GM10248 (cell line): ENCODE measurements at regions not wholly inside any gene's neighbourhood (a gene's known extent, or its start where the extent isn't known, plus 50 kb on each side); places are given as distances from the start of the nearest gene placed in this dataset.

Source experiments
- CTCF ChIA-PET: fragments of 300-600 bp; sonication (Branson Sonifier 250); formaldehyde crosslinking; extraction: SDS; loops from one replicate; lab custom pipeline; 2021; ENCODE audit warnings: antibody characterized with exemption; lab: Yijun Ruan, JAX
- POLR2A ChIA-PET: fragments of 350-650 bp; sonication (Branson Sonifier 250); formaldehyde crosslinking; extraction: SDS; loops from one replicate; lab custom pipeline; 2020; ENCODE audit warnings: antibody characterized with exemption; lab: Yijun Ruan, JAX
- DNase-seq: peaks from one replicate; pipeline ENCODE4 v3.0.0; 2012; ENCODE audit errors: extremely low spot score
- TF ChIP-seq, protein P1 (sequence below): IDR thresholded peaks from 2 replicates; pipeline ENCODE4 v1.5.1; 2012; ENCODE audit warnings: mild to moderate bottlenecking, low read depth; ENCODE audit errors: extremely low read depth, missing control alignments, control extremely low read depth

DNA sequence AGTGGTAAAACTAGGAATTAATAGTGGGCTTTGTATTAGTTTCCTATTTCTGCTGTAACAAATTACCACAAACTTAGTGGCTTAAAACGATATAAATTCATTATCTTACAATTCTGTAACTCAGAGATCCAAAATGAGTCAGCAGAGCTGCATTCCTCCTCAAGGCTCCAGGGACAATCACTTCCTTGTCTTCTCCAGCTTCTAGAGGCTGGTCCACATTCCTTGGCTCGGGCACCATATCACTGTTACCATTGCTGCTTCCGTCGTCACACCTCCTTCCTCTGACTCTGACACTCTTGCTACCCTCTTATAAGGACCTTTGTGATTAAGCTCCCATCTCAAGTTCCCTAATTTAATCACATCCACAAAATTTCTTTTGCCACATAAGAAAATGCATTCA lies 567.8 kb upstream of the KLHL29 start:
- no peak for DNase-seq
- TF ChIP-seq, protein P1, sequence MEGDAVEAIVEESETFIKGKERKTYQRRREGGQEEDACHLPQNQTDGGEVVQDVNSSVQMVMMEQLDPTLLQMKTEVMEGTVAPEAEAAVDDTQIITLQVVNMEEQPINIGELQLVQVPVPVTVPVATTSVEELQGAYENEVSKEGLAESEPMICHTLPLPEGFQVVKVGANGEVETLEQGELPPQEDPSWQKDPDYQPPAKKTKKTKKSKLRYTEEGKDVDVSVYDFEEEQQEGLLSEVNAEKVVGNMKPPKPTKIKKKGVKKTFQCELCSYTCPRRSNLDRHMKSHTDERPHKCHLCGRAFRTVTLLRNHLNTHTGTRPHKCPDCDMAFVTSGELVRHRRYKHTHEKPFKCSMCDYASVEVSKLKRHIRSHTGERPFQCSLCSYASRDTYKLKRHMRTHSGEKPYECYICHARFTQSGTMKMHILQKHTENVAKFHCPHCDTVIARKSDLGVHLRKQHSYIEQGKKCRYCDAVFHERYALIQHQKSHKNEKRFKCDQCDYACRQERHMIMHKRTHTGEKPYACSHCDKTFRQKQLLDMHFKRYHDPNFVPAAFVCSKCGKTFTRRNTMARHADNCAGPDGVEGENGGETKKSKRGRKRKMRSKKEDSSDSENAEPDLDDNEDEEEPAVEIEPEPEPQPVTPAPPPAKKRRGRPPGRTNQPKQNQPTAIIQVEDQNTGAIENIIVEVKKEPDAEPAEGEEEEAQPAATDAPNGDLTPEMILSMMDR: no peak
- ChIA-PET POLR2A (no interaction called here), CTCF (no interaction called here)

DNA sequence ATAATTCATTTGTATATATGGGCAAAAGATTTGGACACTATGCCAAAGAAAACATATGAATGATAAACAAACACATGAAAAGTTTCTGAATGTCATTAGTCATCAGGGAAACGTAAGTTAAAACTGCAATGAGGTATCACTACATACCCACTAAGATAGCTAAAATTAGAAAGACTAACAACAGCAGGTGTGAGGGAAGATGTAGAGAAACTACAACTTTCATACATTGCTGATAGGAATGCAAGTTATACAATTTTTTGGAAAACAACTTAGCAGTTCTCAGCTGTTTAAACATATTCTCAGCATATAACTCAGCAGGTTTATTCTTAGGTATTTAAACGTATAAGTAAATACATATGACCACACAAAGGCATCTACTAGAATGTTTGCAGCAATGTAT lies 563.5 kb upstream of the KLHL29 start:
- ChIA-PET CTCF (interaction anchor here (1.1 to 1.7 kb wide), 2 partner anchors 9 to 11 kb away, joined by 3 to 5 read pairs; no protein-coding TSS in a partner anchor), POLR2A (no interaction called here)
- no peak for DNase-seq
- TF ChIP-seq, protein P1: no peak

DNA sequence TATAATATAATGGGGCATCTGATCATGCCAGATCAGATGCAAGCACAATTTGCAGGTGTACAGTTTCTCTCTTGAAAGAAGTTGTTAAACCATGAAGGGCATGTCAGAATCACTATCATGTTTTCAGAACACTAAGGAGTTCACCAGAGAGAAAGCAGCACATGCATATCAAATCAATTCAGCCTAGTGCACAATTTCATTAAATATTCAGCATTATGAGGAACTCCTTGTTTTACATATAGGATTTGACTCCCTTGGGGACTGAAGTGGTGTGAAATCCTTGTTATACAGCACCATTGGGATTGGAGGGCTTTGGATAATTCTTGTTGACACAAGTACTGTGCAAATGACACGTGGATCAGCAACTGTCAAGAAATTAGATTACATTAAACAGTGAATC lies 562.1 kb upstream of the KLHL29 start:
- TF ChIP-seq, protein P1: no peak
- CTCF ChIA-PET: interaction anchor here (1.7 kb wide), 1 partner anchor 8 kb away, joined by 5 read pairs; no protein-coding TSS in a partner anchor
- DNase-seq: no peak
- POLR2A ChIA-PET: no interaction called here

DNA sequence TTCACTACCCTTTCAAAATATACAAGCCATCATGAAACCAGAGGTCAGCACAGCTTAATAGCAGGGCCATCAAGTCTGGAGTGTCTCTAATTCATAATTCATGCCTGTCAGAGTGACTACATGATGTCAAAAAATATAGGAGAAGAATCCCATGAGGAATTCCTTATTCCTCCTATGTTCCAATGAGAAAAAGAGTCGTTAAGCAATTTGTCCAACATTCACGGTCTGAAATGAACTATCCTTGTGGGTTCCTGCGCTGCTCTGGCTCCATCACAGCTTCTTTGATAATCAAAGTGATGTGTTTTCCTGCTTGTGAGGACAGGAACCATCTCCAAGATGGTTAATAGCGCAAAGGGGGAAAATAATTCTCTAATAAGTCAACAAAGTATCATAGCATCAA lies 560.4 kb upstream of the KLHL29 start:
- ChIA-PET POLR2A (no interaction called here), CTCF (interaction anchor here (1.7 kb wide), 1 partner anchor 18 kb away, joined by 3 read pairs; no protein-coding TSS in a partner anchor)
- DNase-seq: no peak
- TF ChIP-seq, protein P1: no peak

DNA sequence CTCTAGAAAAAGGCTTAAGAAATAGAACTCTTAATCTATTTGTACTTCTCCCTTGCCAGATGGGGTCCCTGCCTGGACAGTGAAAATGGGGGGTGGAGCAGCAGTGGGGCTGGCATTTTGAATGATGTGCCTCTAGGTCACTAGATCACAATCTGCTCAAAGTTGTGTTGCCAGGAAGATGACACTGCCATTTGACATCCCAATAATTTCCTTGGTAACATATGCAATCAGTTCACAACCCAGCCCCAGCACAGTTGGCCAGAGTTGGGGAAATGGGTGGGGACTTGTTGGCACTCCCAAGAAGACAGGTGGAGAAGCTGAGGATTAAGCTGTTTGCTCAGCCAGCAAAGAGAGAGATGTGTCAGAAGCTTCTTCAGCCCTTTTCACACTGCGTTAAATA lies 558.3 kb upstream of the KLHL29 start:
- no peak for DNase-seq
- POLR2A ChIA-PET: no interaction called here
- TF ChIP-seq, protein P1: no peak
- CTCF ChIA-PET: no interaction called here

DNA sequence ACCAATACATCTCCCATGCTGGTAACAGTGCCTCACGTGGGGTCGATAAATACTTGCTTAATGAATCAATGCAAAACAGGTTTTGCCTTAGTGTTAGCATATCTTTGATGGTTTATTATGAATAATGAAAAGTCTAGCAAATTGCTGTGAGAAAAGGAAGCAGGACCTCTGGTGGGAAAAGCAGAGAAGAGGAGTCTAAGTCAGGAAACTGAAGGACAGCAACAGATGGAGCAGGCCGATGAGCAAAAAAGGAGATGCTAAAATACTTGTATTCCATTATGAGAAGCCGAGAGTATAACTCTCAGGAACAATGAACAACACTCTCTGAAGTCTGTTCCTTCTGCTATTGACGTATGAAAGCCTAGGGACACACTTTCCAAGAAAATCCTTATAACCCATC lies 555.2 kb upstream of the KLHL29 start:
- CTCF ChIA-PET: interaction anchor here (1.8 to 2.4 kb wide), 2 partner anchors 8 to 11 kb away, joined by 5 to 9 read pairs; no protein-coding TSS in a partner anchor
- POLR2A ChIA-PET: no interaction called here
- no peak for DNase-seq
- TF ChIP-seq, protein P1: no peak

DNA sequence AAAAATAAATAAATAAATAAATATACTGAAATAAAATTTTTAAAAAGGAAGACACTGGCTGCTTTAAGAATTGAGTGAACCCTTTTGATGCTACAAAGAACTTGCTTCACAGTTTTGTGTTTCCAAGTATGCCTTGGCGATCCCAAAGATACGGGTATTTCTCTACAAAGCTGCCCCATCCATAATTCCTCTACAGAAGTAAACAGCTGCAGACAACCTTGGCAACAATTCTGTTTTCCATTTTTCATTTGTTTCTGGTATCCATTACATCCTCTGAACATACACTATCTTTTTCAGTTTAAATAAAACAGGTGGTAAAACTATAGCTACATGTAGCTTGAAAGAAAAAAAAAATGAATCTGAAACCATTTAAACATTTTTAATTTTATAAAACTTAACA lies 552.8 kb upstream of the KLHL29 start:
- no peak for DNase-seq
- POLR2A ChIA-PET: no interaction called here
- TF ChIP-seq, protein P1: no peak
- CTCF ChIA-PET: interaction anchor here (1.1 kb wide), 1 partner anchor 10 kb away, joined by 3 read pairs; no protein-coding TSS in a partner anchor
